K562 (cell line): ENCODE measurements at regions not wholly inside any gene's neighbourhood (a gene's known extent, or its start where the extent isn't known, plus 50 kb on each side); places are given as distances from the start of the nearest gene placed in this dataset.

ENCODE experiments used
- ATAC-seq: fragments of 200-7000 bp; cut with Tn5 transposase; 3 replicates; pipeline ENCODE4 v1.9.1; 2020; ENCODE audit warnings: moderate library complexity
- BruUV-seq: library from RNA; stranded (reverse); fragments of 400-500 nt; replicated peaks from 2 replicates; lab custom pipeline; 2021; lab: Mats Ljungman, UMichigan
- CTCF ChIA-PET: fragments of 300-600 bp; formaldehyde crosslinking; extraction: SDS; loops from one replicate; lab custom pipeline; 2021; ENCODE audit warnings: low intra/inter-chr PET ratio; lab: Yijun Ruan, JAX
- POLR2A ChIA-PET: fragments of 300-600, 350-650 bp; sonication (Branson Sonifier 250); formaldehyde crosslinking; extraction: SDS; loops from one replicate; lab custom pipeline; 2021; ENCODE audit warnings: antibody characterized with exemption, inconsistent platforms; lab: Yijun Ruan, JAX
- DNase-seq, 4 experiments: peaks; one replicate each; pipeline versions ENCODE4 v3.0.0 to v3.0.0-alpha.2; 2011 to 2018; ENCODE audit warnings: low spot score in 3 of 4, mixed read lengths in 3 of 4; ENCODE audit errors: extremely low read depth in 1 of 4
- FAIRE-seq: peaks from 2 replicates; lab custom pipeline; 2011; peaks lifted over from hg19 to GRCh38; lab: Jason Lieb, UNC
- H2AFZ ChIP-seq: 2 replicates; pipeline ENCODE4 v1.6.0; 2011; ENCODE audit warnings: low read depth, low read length, control low read depth, inconsistent platforms
- H3K27ac ChIP-seq: fragments of 200-600 bp; 3 replicates; pipeline ENCODE4 v1.8.0; 2011; ENCODE audit warnings: low read depth, mild to moderate bottlenecking, control low read depth, inconsistent platforms, low read length, moderate library complexity, mixed read lengths; ENCODE audit errors: extremely low read depth
- H3K27me3 ChIP-seq, 2 experiments: fragments of 300-600 bp in 1 of 2; 2 replicates in 1 of 2; 3 replicates in 1 of 2; pipeline versions ENCODE4 v1.6.0 to v1.8.0; 2011; ENCODE audit warnings: inconsistent platforms in 2 of 2, low read length in 2 of 2, mild to moderate bottlenecking in 1 of 2, mixed read lengths in 1 of 2, moderate library complexity in 1 of 2; ENCODE audit not compliant: control insufficient read depth in 2 of 2, insufficient read depth in 2 of 2
- H3K36me3 ChIP-seq: fragments of 300-600 bp; 3 replicates; pipeline ENCODE4 v1.8.0; 2011; ENCODE audit warnings: mild to moderate bottlenecking, low read length, inconsistent platforms; ENCODE audit not compliant: control insufficient read depth, insufficient read depth
- H3K4me1 ChIP-seq, 2 experiments: fragments of 200-600 bp in 1 of 2; replicated peaks in 1 of 2; 2 replicates in 1 of 2; 3 replicates in 1 of 2; pipeline versions ENCODE4 v1.5.1 to v1.8.0; 2011; ENCODE audit warnings: inconsistent platforms in 2 of 2, low read length in 2 of 2, mild to moderate bottlenecking in 1 of 2, mixed read lengths in 1 of 2, moderate library complexity in 1 of 2; ENCODE audit not compliant: control insufficient read depth in 2 of 2, insufficient read depth in 2 of 2
- H3K4me2 ChIP-seq: 2 replicates; pipeline ENCODE4 v1.6.1; 2011; ENCODE audit warnings: low read length, control low read depth, inconsistent platforms, mixed read lengths; ENCODE audit not compliant: insufficient read depth
- H3K4me3 ChIP-seq: fragments of 200-600 bp; sonication (generic), shearing (Covaris generic); 2 replicates; pipeline ENCODE4 v1.5.1; 2016; ENCODE audit warnings: control low read depth, inconsistent platforms
- H3K79me2 ChIP-seq: fragments of 200-600 bp; 3 replicates; pipeline ENCODE4 v1.8.0; 2011; ENCODE audit warnings: low read length, inconsistent platforms; ENCODE audit not compliant: control insufficient read depth, insufficient read depth
- H3K9ac ChIP-seq, 2 experiments: 2 replicates each; pipeline versions ENCODE4 v1.6.0 to v1.6.1; 2011; ENCODE audit warnings: low read depth in 2 of 2, low read length in 2 of 2, control low read depth in 1 of 2, inconsistent platforms in 1 of 2, mild to moderate bottlenecking in 1 of 2, mixed read lengths in 1 of 2; ENCODE audit not compliant: insufficient read depth in 1 of 2
- H3K9me1 ChIP-seq: one replicate; pipeline ENCODE4 v1.6.0; 2011; ENCODE audit warnings: inconsistent platforms, mild to moderate bottlenecking, low read length, moderate library complexity; ENCODE audit not compliant: control insufficient read depth, insufficient read depth
- H3K9me3 ChIP-seq: replicated peaks from 2 replicates; pipeline ENCODE4 v1.5.1; 2011; ENCODE audit warnings: low read depth, low read length, inconsistent platforms; ENCODE audit not compliant: control insufficient read depth, insufficient read depth
- H4K20me1 ChIP-seq: replicated peaks from 2 replicates; pipeline ENCODE4 v1.6.1; 2011; ENCODE audit warnings: low read length, inconsistent platforms, mixed read lengths; ENCODE audit not compliant: control insufficient read depth, insufficient read depth
- CAMTA2 ChIP-seq: fragments of 250-450 bp; sonication (Bioruptor Pico); conservative IDR thresholded peaks from 2 replicates; pipeline ENCODE4 v1.5.1; 2022
- CSDE1 ChIP-seq, 2 experiments: fragments of 450-650 bp; IDR thresholded peaks; 2 replicates each; pipeline ENCODE4 v1.6.1; 2016; ENCODE audit warnings: mild to moderate bottlenecking in 1 of 2
- LEF1 ChIP-seq: fragments of 450-650 bp; IDR thresholded peaks from 2 replicates; pipeline ENCODE4 v1.6.1; 2016; ENCODE audit warnings: mild to moderate bottlenecking
- MTF1 ChIP-seq: fragments of 250-450 bp; sonication (Bioruptor Pico); IDR thresholded peaks from 2 replicates; pipeline ENCODE4 v1.9.0; 2021; ENCODE audit warnings: moderate library complexity, mild to moderate bottlenecking, inconsistent platforms, borderline replicate concordance
- NCOA4 ChIP-seq: fragments of 450-650 bp; IDR thresholded peaks from 2 replicates; pipeline ENCODE4 v1.6.1; 2018; ENCODE audit warnings: mild to moderate bottlenecking; ENCODE audit not compliant: partially characterized antibody
- NR2F6 ChIP-seq: fragments of 450-650 bp; formaldehyde crosslinking; IDR thresholded peaks from 2 replicates; pipeline ENCODE4 v1.4.0; 2020; ENCODE audit warnings: mild to moderate bottlenecking
- TOE1 ChIP-seq, 2 experiments: fragments of 450-650 bp in 1 of 2; sonication (generic) in 1 of 2; formaldehyde crosslinking in 1 of 2; IDR thresholded peaks; 2 replicates each; pipeline versions ENCODE4 v1.7.1 to v1.8.0; 2016 to 2022; ENCODE audit warnings: borderline replicate concordance in 2 of 2, mild to moderate bottlenecking in 2 of 2, antibody characterized with exemption in 1 of 2, inconsistent platforms in 1 of 2, low read depth in 1 of 2, missing genetic modification reagents in 1 of 2, moderate library complexity in 1 of 2
- TRIM24 ChIP-seq, 2 experiments: fragments of 450-650 bp; IDR thresholded peaks; 2 replicates each; pipeline ENCODE4 v1.6.1; 2016
- ZNF311 ChIP-seq: fragments of 250-450 bp; sonication (Bioruptor Pico); IDR thresholded peaks from 2 replicates; pipeline ENCODE4 v1.4.0; 2020; ENCODE audit warnings: mild to moderate bottlenecking, moderate library complexity
- ZNF785 ChIP-seq: fragments of 250-450 bp; sonication (Bioruptor Pico); IDR thresholded peaks from 2 replicates; pipeline ENCODE4 v1.4.0; 2020; ENCODE audit warnings: mild to moderate bottlenecking
- ZNF79 ChIP-seq: fragments of 250-450 bp; sonication (Bioruptor Pico); IDR thresholded peaks from 2 replicates; pipeline ENCODE4 v1.4.0; 2020; ENCODE audit warnings: low read depth, mild to moderate bottlenecking, moderate library complexity
- in situ Hi-C: fragments of 300-500 bp; cut with MboI; formaldehyde crosslinking; loops from 4 replicates; pipeline ENCODE4 v1.15.0; 2018; ENCODE audit warnings: inconsistent platforms, mixed read lengths
- intact Hi-C: fragments of 100-400 bp; cut with micrococcal nuclease; formaldehyde crosslinking; loops from 2 replicates; pipeline ENCODE4 v1.14.2; 2022
- TF ChIP-seq, protein P1 (sequence below): IDR thresholded peaks from 2 replicates; pipeline ENCODE4 v1.6.1; 2014; ENCODE audit warnings: antibody characterized with exemption
- TF ChIP-seq, protein P2 (sequence below): IDR thresholded peaks from 3 replicates; pipeline ENCODE4 v1.6.1; 2011; ENCODE audit warnings: borderline replicate concordance, mild to moderate bottlenecking; ENCODE audit not compliant: insufficient read length, insufficient read depth
- TF ChIP-seq, protein P3 (sequence below), 2 experiments: fragments of 450-650 bp in 1 of 2; sonication (generic) in 1 of 2; formaldehyde crosslinking in 1 of 2; IDR thresholded peaks in 1 of 2; conservative IDR thresholded peaks in 1 of 2; 2 replicates each; pipeline versions ENCODE4 v1.6.1 to v1.8.1; 2016 to 2023; ENCODE audit warnings: mild to moderate bottlenecking in 2 of 2, moderate library complexity in 2 of 2, inconsistent platforms in 1 of 2, missing genetic modification reagents in 1 of 2
- TF ChIP-seq, protein P4 (sequence below), 2 experiments: fragments of 450-650 bp; IDR thresholded peaks; 2 replicates each; pipeline ENCODE4 v1.6.1; 2018; ENCODE audit warnings: mild to moderate bottlenecking in 2 of 2, low read depth in 1 of 2; ENCODE audit not compliant: partially characterized antibody in 2 of 2

DNA sequence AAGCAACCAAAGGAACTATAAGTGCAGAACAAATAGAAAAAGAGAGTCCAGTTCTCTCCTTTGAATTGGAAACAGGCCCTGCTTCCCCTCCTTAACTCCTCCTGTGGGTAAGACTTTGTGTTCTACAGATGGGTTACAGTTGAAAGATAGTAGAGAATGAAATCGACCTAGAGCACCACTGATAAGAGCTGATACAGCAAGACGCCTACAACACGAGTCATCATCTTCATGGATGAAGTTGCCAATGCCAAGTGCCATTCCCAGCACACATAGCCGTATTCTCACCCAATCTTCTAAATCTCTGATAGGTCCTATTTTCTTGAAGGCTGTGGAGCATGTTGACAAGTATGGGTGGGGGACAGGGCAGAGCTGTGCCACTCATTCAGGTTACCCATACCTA lies 99.8 kb upstream of the CAMK1G start (continued):
- TF ChIP-seq TOE1 (IDR thresholded peaks at IDR 0.05; ENCODE audit: borderline replicate concordance) (no peak), TOE1 (CRISPR knock-in tag; IDR thresholded peaks at IDR 0.05; ENCODE audit: borderline replicate concordance, low read depth) (no peak), TRIM24 (IDR thresholded peaks at IDR 0.05) (no peak)

DNA sequence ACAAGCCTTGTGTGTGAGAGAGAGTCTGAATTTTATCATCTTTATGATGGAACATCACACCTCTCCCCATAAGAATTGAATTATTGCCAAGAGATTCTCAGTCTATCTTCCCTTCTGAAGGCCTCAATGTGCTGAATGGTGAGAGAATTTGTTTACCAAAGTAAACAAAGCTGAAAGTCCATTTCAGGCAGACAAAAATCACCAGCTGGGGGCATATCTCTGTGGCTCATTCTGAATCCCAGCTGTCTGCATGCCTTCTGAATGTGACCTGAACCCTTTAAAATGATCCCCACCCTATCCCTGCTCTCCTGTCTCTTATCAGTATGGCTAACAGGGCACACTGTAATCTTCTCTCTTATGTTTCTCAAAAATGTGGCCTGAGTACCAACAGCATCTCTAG lies 99.1 kb upstream of the CAMK1G start:
- Histone ChIP-seq H3K9me1 (no peaks in the 10 kb centered on the region), H3K36me3 (no peaks in the 10 kb centered on the region), H3K27me3 (no peaks in the 10 kb centered on the region), H3K4me2 (no peak overlapping the region), H3K9ac (no peak overlapping the region), H2AFZ (no peak overlapping the region), H4K20me1 (no peaks in the 10 kb centered on the region), H3K27ac (no peak overlapping the region), H3K4me1 (no peaks in the 10 kb centered on the region), H3K4me3 (no peak overlapping the region), H3K79me2 (no peaks in the 10 kb centered on the region), H3K9me3 (no peaks in the 10 kb centered on the region)
- ATAC-seq (no peak), FAIRE-seq (no peak), DNase-seq (no peak)
- ChIA-PET CTCF (no interaction called here), POLR2A (no interaction called here)
- in situ Hi-C loops: no loop called here
- intact Hi-C loops: no loop called here
- BruUV-seq: no TSS peak
- TF ChIP-seq CAMTA2: no peak
- no peak for TF ChIP-seq NR2F6
- TF ChIP-seq MTF1: no peak
- TF ChIP-seq ZNF311 (CRISPR knock-in tag): no peak
- no peak for TF ChIP-seq LEF1
- no peak for TF ChIP-seq CSDE1 (IDR thresholded peaks at IDR 0.05)
- TF ChIP-seq, protein P1, sequence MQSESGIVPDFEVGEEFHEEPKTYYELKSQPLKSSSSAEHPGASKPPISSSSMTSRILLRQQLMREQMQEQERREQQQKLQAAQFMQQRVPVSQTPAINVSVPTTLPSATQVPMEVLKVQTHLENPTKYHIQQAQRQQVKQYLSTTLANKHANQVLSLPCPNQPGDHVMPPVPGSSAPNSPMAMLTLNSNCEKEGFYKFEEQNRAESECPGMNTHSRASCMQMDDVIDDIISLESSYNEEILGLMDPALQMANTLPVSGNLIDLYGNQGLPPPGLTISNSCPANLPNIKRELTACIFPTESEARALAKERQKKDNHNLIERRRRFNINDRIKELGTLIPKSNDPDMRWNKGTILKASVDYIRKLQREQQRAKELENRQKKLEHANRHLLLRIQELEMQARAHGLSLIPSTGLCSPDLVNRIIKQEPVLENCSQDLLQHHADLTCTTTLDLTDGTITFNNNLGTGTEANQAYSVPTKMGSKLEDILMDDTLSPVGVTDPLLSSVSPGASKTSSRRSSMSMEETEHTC: no peak
- no peak for TF ChIP-seq NCOA4
- TF ChIP-seq, protein P2, sequence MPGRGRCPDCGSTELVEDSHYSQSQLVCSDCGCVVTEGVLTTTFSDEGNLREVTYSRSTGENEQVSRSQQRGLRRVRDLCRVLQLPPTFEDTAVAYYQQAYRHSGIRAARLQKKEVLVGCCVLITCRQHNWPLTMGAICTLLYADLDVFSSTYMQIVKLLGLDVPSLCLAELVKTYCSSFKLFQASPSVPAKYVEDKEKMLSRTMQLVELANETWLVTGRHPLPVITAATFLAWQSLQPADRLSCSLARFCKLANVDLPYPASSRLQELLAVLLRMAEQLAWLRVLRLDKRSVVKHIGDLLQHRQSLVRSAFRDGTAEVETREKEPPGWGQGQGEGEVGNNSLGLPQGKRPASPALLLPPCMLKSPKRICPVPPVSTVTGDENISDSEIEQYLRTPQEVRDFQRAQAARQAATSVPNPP: no peak
- TF ChIP-seq, protein P3, sequence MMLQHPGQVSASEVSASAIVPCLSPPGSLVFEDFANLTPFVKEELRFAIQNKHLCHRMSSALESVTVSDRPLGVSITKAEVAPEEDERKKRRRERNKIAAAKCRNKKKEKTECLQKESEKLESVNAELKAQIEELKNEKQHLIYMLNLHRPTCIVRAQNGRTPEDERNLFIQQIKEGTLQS (IDR thresholded peaks at IDR 0.05): no peak
- TF ChIP-seq, protein P3 (CRISPR knock-in tag; conservative IDR thresholded peaks at IDR 0.05): no peak
- TF ChIP-seq ZNF79 (CRISPR knock-in tag): no peak
- TF ChIP-seq, protein P4, sequence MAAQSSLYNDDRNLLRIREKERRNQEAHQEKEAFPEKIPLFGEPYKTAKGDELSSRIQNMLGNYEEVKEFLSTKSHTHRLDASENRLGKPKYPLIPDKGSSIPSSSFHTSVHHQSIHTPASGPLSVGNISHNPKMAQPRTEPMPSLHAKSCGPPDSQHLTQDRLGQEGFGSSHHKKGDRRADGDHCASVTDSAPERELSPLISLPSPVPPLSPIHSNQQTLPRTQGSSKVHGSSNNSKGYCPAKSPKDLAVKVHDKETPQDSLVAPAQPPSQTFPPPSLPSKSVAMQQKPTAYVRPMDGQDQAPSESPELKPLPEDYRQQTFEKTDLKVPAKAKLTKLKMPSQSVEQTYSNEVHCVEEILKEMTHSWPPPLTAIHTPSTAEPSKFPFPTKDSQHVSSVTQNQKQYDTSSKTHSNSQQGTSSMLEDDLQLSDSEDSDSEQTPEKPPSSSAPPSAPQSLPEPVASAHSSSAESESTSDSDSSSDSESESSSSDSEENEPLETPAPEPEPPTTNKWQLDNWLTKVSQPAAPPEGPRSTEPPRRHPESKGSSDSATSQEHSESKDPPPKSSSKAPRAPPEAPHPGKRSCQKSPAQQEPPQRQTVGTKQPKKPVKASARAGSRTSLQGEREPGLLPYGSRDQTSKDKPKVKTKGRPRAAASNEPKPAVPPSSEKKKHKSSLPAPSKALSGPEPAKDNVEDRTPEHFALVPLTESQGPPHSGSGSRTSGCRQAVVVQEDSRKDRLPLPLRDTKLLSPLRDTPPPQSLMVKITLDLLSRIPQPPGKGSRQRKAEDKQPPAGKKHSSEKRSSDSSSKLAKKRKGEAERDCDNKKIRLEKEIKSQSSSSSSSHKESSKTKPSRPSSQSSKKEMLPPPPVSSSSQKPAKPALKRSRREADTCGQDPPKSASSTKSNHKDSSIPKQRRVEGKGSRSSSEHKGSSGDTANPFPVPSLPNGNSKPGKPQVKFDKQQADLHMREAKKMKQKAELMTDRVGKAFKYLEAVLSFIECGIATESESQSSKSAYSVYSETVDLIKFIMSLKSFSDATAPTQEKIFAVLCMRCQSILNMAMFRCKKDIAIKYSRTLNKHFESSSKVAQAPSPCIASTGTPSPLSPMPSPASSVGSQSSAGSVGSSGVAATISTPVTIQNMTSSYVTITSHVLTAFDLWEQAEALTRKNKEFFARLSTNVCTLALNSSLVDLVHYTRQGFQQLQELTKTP (IDR thresholded peaks at IDR 0.05; ENCODE audit: low read depth in 1 of 2, partially characterized antibody in 2 of 2): no peak
- TF ChIP-seq ZNF785 (CRISPR knock-in tag): no peak
